Keratinocyte (primary cell): ENCODE measurements at regions not wholly inside any gene's neighbourhood (a gene's known extent, or its start where the extent isn't known, plus 50 kb on each side); places are given as distances from the start of the nearest gene placed in this dataset.

Source experiments
- EZH2 ChIP-seq: IDR thresholded peaks from one replicate; pipeline ENCODE4 v1.6.1; 2012; ENCODE audit warnings: inconsistent platforms, mild to moderate bottlenecking, low read length, moderate library complexity
- TF ChIP-seq, protein P1 (sequence below), 3 experiments: IDR thresholded peaks in 1 of 3; conservative IDR thresholded peaks in 1 of 3; optimal IDR thresholded peaks in 1 of 3; 2 replicates in 2 of 3; 3 replicates in 1 of 3; pipeline versions ENCODE3 to v1.5.1; 2011; ENCODE audit warnings: low read length in 3 of 3, mild to moderate bottlenecking in 3 of 3, moderate library complexity in 2 of 3, control low read depth in 1 of 3, inconsistent platforms in 1 of 3; ENCODE audit not compliant: insufficient read depth in 2 of 3; ENCODE audit errors: extremely low read depth in 1 of 3

DNA sequence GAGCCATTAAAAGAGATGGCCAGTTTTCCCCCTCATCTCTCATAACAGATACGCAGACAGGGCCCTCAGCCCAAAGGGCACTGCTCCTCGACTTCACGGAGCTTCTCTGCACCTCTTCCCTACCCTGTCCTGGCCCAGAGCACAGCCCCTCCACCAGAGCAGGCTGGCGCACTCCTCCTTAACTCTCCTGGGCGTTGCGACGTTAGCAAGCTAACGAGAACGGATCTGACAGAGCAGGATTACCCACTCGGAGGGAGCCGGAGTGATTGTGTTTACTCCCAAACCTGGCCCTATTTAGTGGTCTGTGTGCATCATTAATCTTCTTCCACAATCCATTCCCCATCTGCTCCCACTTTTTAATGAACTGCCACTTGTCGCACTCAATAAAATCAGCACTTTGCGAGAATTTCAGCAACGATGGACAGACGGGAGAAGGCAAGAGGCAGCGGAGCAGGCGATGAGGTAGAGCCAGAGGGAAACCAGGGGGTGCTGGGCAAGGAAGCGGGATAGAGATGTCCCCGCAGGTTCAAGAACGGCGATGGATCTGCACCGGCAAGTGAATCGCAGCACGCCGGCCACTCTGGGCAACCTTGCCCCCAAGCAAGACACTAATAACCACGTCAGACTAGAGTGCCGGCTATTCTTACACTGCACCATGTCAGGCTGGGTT, 159.4 kb downstream of the BUD13 start:
- TF ChIP-seq, protein P1, sequence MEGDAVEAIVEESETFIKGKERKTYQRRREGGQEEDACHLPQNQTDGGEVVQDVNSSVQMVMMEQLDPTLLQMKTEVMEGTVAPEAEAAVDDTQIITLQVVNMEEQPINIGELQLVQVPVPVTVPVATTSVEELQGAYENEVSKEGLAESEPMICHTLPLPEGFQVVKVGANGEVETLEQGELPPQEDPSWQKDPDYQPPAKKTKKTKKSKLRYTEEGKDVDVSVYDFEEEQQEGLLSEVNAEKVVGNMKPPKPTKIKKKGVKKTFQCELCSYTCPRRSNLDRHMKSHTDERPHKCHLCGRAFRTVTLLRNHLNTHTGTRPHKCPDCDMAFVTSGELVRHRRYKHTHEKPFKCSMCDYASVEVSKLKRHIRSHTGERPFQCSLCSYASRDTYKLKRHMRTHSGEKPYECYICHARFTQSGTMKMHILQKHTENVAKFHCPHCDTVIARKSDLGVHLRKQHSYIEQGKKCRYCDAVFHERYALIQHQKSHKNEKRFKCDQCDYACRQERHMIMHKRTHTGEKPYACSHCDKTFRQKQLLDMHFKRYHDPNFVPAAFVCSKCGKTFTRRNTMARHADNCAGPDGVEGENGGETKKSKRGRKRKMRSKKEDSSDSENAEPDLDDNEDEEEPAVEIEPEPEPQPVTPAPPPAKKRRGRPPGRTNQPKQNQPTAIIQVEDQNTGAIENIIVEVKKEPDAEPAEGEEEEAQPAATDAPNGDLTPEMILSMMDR (optimal IDR thresholded peaks at IDR 0.05 in 1 of 3, IDR thresholded peaks at IDR 0.05 in 1 of 3, conservative IDR thresholded peaks at IDR 0.05 in 1 of 3; ENCODE audit: extremely low read depth in 1 of 3, insufficient read depth in 2 of 3, low read length in 3 of 3) = no peak
- TF ChIP-seq EZH2 = no peak
